ENCODE measurements at regions not wholly inside any gene's neighbourhood (a gene's known extent, or its start where the extent isn't known, plus 50 kb on each side); places are given as distances from the start of the nearest gene placed in this dataset.

DNA sequence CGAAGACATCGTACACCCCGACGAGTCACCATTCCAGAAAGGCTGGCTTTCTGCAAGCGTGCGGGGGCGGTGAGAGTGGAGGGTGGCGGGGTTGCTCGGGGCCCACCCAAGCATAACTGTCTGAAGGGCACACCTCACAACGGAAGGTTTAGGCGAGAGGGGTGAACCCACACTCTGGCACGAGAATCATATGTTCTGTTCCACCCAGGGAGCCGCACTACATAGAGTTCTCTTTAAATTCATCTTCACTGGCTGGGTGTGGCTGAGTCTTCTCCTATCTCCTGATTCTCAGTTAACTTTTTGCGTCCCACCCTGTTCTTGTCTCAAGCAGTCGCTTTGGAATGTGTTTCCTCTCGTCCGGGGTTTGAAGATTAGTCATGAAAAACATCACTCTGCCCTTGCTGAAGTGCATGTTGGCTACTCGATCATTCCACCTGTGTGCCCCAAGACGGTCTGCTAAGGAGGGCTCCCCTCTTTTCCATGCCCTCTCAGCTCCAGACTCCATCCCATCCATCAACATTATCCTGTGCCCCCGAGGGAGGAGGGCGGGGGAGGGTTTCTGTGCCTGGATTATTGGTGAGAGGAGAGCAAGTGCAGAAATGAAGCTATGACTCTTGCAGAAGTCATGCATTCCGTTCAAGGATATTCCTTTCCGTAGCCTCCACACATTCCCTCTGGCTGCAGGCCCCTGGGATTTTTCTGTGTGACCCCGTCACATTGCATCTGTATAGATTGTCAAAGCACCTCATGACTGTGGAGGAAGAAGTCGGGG, 53.5 kb upstream of the CD34 start:
- Histone ChIP-seq H3K27ac (ENCODE audit: insufficient read length, low read depth, low read length) (no peak overlapping the region), H3K4me2 (ENCODE audit: insufficient read depth, insufficient read length, low read length) (peak overlapping the region; percentile 65), H4K20me1 (ENCODE audit: control insufficient read depth, insufficient read depth, insufficient read length) (no peaks in the 10 kb centered on the region), H2BK12ac (ENCODE audit: insufficient read length, low read depth, low read length) (no peak overlapping the region), H3K23ac (ENCODE audit: insufficient read length, low read depth, low read length) (no peak overlapping the region), H3K27me3 (ENCODE audit: insufficient read depth, low read length) (peaks cover 12% of the 10 kb centered on the region; the same call in 1 of the 2 replicates), H3K9ac (ENCODE audit: extremely low read depth, insufficient read length, low read length) (no peak overlapping the region), H3K23me2 (ENCODE audit: insufficient read length, low read depth, low read length, poor library complexity, severe bottlenecking) (peaks cover 9% of the 10 kb centered on the region), H3K9me3 (ENCODE audit: control insufficient read depth, low read depth, low read length) (no peaks in the 10 kb centered on the region), H2BK5ac (ENCODE audit: insufficient read length, low read length) (no peak overlapping the region), H3K4ac (ENCODE audit: low read depth, low read length) (no peak overlapping the region), H2BK20ac (ENCODE audit: low read depth, low read length, poor library complexity, severe bottlenecking) (no peak overlapping the region), H2AFZ (ENCODE audit: low read length) (no peak overlapping the region), H4K8ac (replicated peaks; ENCODE audit: insufficient read length, low read depth, low read length) (no peak overlapping the region), H3K56ac (ENCODE audit: insufficient read length, low read depth, low read length) (no peak overlapping the region), H2BK120ac (ENCODE audit: low read depth, low read length, poor library complexity, severe bottlenecking) (no peak overlapping the region), H3T11ph (ENCODE audit: low read length) (no peak overlapping the region), H2BK15ac (ENCODE audit: low read depth, low read length) (no peak overlapping the region), H4K91ac (ENCODE audit: insufficient read length, low read depth, low read length) (no peak overlapping the region), H3K14ac (ENCODE audit: insufficient read depth, low read length) (no peak overlapping the region; the same call in 1 of the 2 replicates), H4K5ac (ENCODE audit: insufficient read length, low read depth, low read length) (no peak overlapping the region), H3K18ac (ENCODE audit: insufficient read length, low read depth, low read length) (no peak overlapping the region), H3K79me2 (ENCODE audit: insufficient read depth, low read length) (no peaks in the 10 kb centered on the region), H3K4me1 (ENCODE audit: insufficient read depth, low read length) (no peaks in the 10 kb centered on the region), H2AK5ac (ENCODE audit: insufficient read length, low read length) (no peak overlapping the region), H3K79me1 (ENCODE audit: insufficient read depth, low read depth, low read length, poor library complexity, severe bottlenecking) (no peaks in the 10 kb centered on the region)
- no CpG with 5 or more reads among the region's 25 CpGs for WGBS (ENCODE audit: extremely low coverage, insufficient read length, low lambda C conversion rate)
- Mint-ChIP-seq H3K27me3 (ENCODE audit: low read depth) (peaks cover 71% of the 10 kb centered on the region), H3K36me3 (ENCODE audit: insufficient read depth in 1 of 3, low read depth in 3 of 3) (no peaks in the 10 kb centered on the region; a peak in 1 of 7 replicates), H3K9me3 (peaks cover 0 to 5% of the 10 kb centered on the region in 2 experiments; a peak in 1 of 5 replicates), H3K27ac (no peak overlapping the region), H3K4me3 (no peak overlapping the region; a peak in 1 of 5 replicates), H3K4me1 (peaks cover 17 to 21% of the 10 kb centered on the region in 2 experiments)
- no peak for DNase-seq
- TF ChIP-seq, protein P1, sequence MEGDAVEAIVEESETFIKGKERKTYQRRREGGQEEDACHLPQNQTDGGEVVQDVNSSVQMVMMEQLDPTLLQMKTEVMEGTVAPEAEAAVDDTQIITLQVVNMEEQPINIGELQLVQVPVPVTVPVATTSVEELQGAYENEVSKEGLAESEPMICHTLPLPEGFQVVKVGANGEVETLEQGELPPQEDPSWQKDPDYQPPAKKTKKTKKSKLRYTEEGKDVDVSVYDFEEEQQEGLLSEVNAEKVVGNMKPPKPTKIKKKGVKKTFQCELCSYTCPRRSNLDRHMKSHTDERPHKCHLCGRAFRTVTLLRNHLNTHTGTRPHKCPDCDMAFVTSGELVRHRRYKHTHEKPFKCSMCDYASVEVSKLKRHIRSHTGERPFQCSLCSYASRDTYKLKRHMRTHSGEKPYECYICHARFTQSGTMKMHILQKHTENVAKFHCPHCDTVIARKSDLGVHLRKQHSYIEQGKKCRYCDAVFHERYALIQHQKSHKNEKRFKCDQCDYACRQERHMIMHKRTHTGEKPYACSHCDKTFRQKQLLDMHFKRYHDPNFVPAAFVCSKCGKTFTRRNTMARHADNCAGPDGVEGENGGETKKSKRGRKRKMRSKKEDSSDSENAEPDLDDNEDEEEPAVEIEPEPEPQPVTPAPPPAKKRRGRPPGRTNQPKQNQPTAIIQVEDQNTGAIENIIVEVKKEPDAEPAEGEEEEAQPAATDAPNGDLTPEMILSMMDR (conservative IDR thresholded peaks at IDR 0.05): no peak

Measured in H9 (cell line).